Activated CD8-positive, alpha-beta T cell treated with anti-CD3 and anti-CD28 coated beads for 36 hours (primary cell): ENCODE measurements at regions not wholly inside any gene's neighbourhood (a gene's known extent, or its start where the extent isn't known, plus 50 kb on each side); places are given as distances from the start of the nearest gene placed in this dataset.

ENCODE experiments used
- ATAC-seq: fragments of 200-7000 bp; cut with Tn5 transposase; one replicate; pipeline ENCODE4 v1.10.0; 2021; ENCODE audit warnings: mild to moderate bottlenecking, moderate library complexity
- CTCF ChIA-PET: fragments of 350-600 bp; sonication (Branson Sonifier 250); formaldehyde crosslinking; loops from one replicate; lab custom pipeline; 2021; ENCODE audit warnings: antibody characterized with exemption; lab: Charles Lee
- POLR2A ChIA-PET: fragments of 350-600 bp; sonication (Branson Sonifier 250); formaldehyde crosslinking; loops from one replicate; lab custom pipeline; 2021; ENCODE audit warnings: antibody characterized with exemption; lab: Charles Lee
- DNase-seq: peaks from one replicate; pipeline ENCODE4 v3.0.0-alpha.2; 2020
- H3K27ac Mint-ChIP-seq: one replicate; pipeline ENCODE4 v1.8.0; 2021; ENCODE audit warnings: mild to moderate bottlenecking, mixed read lengths
- H3K27me3 Mint-ChIP-seq: one replicate; pipeline ENCODE4 v1.8.0; 2021; ENCODE audit warnings: mixed read lengths
- H3K36me3 Mint-ChIP-seq: one replicate; pipeline ENCODE4 v1.8.0; 2021; ENCODE audit warnings: low read depth, mixed read lengths
- H3K4me1 Mint-ChIP-seq: one replicate; pipeline ENCODE4 v1.8.0; 2021; ENCODE audit warnings: low read depth, mixed read lengths
- H3K4me3 Mint-ChIP-seq: one replicate; pipeline ENCODE4 v1.8.0; 2021; ENCODE audit warnings: mild to moderate bottlenecking, moderate library complexity, mixed read lengths
- H3K9me3 Mint-ChIP-seq: one replicate; pipeline ENCODE4 v1.8.0; 2021; ENCODE audit warnings: mixed read lengths
- intact Hi-C: fragments of 100-400 bp; cut with micrococcal nuclease; formaldehyde crosslinking; loops from one replicate; pipeline ENCODE4 v1.10.0; 2022
- TF ChIP-seq, protein P1 (sequence below): fragments of 200-600 bp; IDR thresholded peaks from one replicate; pipeline ENCODE4 v1.8.0; 2022; ENCODE audit warnings: antibody characterized with exemption, mild to moderate bottlenecking

- Mint-ChIP-seq H3K36me3 (no peaks in the 10 kb centered on the region), H3K27ac (no peak overlapping the region), H3K27me3 (peaks cover 2% of the 10 kb centered on the region), H3K4me1 (no peaks in the 10 kb centered on the region), H3K9me3 (no peaks in the 10 kb centered on the region), H3K4me3 (no peak overlapping the region)
- TF ChIP-seq, protein P1, sequence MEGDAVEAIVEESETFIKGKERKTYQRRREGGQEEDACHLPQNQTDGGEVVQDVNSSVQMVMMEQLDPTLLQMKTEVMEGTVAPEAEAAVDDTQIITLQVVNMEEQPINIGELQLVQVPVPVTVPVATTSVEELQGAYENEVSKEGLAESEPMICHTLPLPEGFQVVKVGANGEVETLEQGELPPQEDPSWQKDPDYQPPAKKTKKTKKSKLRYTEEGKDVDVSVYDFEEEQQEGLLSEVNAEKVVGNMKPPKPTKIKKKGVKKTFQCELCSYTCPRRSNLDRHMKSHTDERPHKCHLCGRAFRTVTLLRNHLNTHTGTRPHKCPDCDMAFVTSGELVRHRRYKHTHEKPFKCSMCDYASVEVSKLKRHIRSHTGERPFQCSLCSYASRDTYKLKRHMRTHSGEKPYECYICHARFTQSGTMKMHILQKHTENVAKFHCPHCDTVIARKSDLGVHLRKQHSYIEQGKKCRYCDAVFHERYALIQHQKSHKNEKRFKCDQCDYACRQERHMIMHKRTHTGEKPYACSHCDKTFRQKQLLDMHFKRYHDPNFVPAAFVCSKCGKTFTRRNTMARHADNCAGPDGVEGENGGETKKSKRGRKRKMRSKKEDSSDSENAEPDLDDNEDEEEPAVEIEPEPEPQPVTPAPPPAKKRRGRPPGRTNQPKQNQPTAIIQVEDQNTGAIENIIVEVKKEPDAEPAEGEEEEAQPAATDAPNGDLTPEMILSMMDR: no peak
- ATAC-seq (no peak), DNase-seq (no peak)
- ChIA-PET CTCF (no interaction called here), POLR2A (no interaction called here)
- intact Hi-C loops: no loop called here
These were observed 400.6 kb downstream of the PTPRU start for GRCh38 chr1:29636936-29637335.

- Mint-ChIP-seq H3K4me1 (no peaks in the 10 kb centered on the region), H3K4me3 (no peak overlapping the region), H3K36me3 (no peaks in the 10 kb centered on the region), H3K27ac (no peak overlapping the region), H3K9me3 (no peaks in the 10 kb centered on the region), H3K27me3 (peaks cover 2% of the 10 kb centered on the region)
- POLR2A ChIA-PET: no interaction called here
- intact Hi-C loops: no loop called here
- CTCF ChIA-PET: no interaction called here
- no peak for DNase-seq
- no peak for ATAC-seq
- TF ChIP-seq, protein P1: no peak
These were observed 399.4 kb downstream of the PTPRU start for GRCh38 chr1:29635501-29636263.

DNA sequence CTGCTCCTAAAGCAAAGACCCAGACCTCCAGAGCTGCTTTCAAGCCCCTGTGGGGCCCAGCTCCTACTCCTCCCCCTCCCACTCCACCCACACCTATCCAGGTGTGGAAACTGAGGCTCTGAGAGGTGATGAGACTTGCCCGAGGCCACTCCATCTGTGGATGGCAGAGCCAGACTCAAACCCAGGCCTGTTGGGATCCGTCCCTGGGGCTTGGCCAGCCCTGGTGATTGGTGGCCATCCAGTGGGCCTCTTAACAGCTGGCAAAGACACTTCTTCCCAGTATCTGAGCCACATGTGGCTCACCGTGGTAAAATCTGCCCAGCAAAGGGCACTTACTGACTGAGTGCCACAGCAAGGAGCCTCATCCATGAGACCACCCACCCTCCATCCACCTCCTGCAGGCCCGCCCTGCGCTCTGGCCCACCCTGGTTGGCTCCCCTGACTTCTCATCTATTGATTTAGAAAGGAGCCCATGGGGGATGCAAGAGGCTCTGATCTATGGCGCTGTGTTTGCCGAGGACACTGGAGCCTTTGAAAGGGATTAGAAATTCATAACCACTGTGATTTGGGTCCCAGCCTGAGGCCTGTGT lies 398.5 kb downstream of the PTPRU start:
- ChIA-PET CTCF (no interaction called here), POLR2A (no interaction called here)
- Mint-ChIP-seq H3K36me3 (no peaks in the 10 kb centered on the region), H3K27me3 (peaks cover 2% of the 10 kb centered on the region), H3K4me1 (no peaks in the 10 kb centered on the region), H3K9me3 (no peaks in the 10 kb centered on the region), H3K27ac (no peak overlapping the region), H3K4me3 (no peak overlapping the region)
- TF ChIP-seq, protein P1: no peak
- intact Hi-C loops: no loop called here
- no peak for ATAC-seq
- DNase-seq: no peak

- TF ChIP-seq, protein P1: no peak
- intact Hi-C loops: no loop called here
- ChIA-PET CTCF (no interaction called here), POLR2A (no interaction called here)
- H3K4me1 Mint-ChIP-seq: no peaks in the 10 kb centered on the region
- ATAC-seq (no peak), DNase-seq (no peak)
- peaks cover 2% of the 10 kb centered on the region for H3K27me3 Mint-ChIP-seq
- H3K4me3 Mint-ChIP-seq: no peak overlapping the region
- H3K9me3 Mint-ChIP-seq: no peaks in the 10 kb centered on the region
- no peaks in the 10 kb centered on the region for H3K36me3 Mint-ChIP-seq
- H3K27ac Mint-ChIP-seq: no peak overlapping the region
These were observed 398.0 kb downstream of the PTPRU start for GRCh38 chr1:29634324-29634723.

DNA sequence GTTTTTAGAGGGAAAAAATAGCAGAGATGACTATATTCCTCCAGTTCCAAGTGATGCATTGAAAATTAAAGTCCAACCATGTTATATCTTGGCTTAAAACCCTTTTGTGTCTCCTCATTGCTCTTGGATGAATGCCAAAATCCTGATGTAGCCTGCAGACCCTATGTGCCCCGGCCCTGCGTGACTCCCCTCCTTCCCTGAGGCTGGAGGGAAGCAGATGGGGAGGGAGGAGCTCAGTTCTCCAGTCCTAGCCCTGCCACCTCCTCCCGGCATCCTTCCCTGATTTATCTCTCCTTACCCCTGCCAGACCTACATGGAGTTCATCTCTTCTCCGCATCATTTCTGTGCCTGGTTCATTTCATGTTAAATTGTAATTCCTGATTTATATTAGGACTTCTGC lies 397.4 kb downstream of the PTPRU start:
- no peak for DNase-seq
- ChIA-PET CTCF (no interaction called here), POLR2A (no interaction called here)
- no peaks in the 10 kb centered on the region for H3K4me1 Mint-ChIP-seq
- no peak for ATAC-seq
- no peaks in the 10 kb centered on the region for H3K36me3 Mint-ChIP-seq
- H3K4me3 Mint-ChIP-seq: no peak overlapping the region
- no peak overlapping the region for H3K27ac Mint-ChIP-seq
- H3K9me3 Mint-ChIP-seq: no peaks in the 10 kb centered on the region
- intact Hi-C loops: no loop called here
- TF ChIP-seq, protein P1: no peak
- H3K27me3 Mint-ChIP-seq: peaks cover 2% of the 10 kb centered on the region
